CD4-positive, alpha-beta T cell treated with Interleukin-15 for 4 hours (primary cell): ENCODE measurements at regions not wholly inside any gene's neighbourhood (a gene's known extent, or its start where the extent isn't known, plus 50 kb on each side); places are given as distances from the start of the nearest gene placed in this dataset.
"Not testable (repeated sequence)": the region's sequence is repeated elsewhere in the genome, so short reads cannot be mapped to it uniquely, and the experiment has no call there.

ENCODE experiments used
- DNase-seq: peaks from one replicate; pipeline ENCODE4 v3.0.0-alpha.2; 2020; ENCODE audit warnings: low spot score

DNA sequence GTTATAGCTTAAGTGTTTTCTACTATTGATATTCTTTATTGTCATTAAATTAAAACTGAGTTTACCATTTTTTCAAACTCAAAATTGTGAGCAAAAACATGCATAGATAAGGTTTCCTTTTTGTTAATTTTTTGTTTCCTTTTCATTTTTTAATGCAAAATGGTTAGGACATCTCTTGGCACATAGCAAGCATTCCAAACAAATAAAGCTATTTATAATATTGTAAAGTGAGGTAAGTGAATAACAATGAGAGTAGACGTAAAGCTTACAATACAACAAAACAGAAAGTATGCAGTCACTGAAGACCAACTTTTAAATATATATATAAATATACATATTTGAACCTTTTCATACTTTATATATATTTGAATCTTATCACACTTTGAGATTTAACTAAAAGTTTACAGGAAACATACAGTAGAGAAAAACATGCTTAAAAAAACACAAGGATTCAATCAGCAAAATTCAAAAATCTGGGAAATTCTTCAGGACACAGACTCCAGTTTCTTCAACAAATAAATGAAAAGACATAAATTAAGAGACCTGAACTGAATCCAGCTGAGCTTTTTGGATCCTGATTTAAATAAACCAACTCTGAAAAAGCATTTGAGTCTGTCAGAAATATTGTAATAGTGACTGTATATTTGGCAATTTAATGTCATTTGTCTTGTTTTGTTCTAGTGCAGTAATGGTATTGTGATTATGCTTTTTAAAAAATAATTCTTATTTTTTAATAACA is 67.5 kb upstream of the SAMSN1 start:
- no peak for DNase-seq

DNA sequence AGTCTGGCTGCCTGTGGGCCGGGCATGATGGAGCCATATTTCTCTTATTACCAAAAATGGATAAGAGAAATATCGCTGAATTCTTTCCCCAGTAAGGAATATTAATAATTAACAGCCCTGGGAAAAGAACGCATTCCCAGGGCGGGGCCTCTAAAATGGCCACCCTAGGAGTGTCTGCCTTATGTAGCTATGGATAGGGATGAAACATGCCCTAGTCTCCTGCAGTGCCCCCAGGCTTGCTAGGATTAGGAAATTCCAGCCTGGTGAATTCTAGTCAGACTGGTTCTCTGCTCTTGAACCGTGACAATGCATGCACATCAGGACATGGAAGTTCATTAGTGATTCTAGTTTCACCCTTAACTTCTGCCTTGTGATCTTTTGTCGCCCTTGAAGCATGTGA is 64.0 kb upstream of the SAMSN1 start:
- DNase-seq: not testable (repeated sequence)

DNA sequence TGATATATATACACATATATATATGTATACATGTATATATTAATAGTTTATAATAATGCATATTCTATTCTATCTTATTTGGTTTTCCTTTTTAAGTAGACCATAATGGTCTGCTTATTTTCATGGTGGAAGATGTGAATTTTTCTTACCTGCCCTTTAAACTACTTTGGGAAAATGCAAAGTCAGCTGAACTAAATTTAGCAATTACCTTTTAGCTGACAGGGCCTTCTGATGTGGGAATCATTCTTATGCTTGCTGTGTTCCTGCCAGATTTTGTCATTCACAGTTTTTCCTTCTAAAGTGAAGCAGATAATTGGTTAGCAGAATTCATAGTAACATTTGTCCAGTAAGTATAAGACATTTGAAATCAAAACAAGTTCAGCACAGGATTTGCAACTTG is 63.2 kb upstream of the SAMSN1 start:
- DNase-seq: no peak

DNA sequence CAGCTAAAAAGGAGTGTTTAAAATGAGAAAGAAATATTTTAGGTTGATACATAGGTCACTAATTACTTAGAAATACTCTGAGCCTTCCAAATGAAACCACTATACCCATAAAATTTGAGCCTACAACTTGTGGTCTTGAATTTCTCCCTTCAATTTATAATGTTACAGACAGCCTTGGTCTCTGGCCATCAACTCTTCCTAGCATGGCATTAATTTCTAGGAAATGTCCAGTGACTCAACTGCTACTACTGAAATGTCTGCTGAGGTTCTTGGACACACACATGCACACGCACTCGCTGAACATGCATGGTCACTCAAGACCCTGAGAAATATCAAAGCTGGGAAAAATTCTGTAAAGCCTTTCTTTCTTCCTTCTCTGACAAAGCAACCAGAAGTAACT is 61.1 kb upstream of the SAMSN1 start:
- no peak for DNase-seq

DNA sequence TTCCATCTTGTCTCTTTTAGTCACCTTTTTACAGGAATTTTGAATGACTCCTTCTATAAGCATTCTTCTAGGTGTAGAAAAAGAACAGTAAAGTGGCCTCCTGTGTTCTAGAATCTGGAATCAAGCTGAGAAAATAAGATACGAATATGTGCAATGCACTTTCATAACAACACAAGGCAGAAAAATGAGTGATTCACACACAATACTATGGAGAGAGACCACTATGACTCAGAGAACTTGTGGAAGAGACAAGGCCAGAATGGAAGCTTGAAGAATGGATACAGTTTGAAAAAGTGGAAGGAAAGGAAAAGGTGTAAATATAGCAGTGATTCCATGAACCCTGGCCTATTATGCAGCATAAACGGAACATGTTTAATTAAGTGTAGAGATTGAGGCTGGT is 57.1 kb upstream of the SAMSN1 start:
- DNase-seq: no peak

DNA sequence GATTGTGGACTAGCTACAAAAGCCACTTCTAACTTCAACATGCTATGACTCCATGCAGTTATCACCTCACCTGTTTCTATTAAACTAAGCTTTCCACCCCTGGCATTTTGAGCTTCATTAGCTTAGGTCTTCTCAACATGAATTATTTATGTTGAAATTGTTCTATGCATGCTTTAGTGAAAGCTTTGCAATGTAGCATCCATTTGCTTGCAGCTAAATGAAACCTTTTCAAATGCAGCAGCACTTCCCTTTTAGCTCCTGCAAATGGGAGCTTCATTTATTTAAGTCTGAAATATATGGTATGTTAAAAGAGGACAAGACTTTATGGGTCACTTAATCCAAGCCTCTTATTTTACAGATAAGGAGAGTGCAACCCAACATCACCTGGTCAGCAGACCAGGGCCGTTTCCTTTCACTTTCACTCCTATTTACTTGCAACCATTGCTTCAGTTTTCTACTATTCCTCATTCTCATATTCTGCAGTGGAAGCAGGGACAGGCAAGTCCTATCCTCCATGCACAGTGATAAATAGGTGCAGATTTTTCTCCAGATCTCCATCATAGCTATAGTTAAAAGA is 56.4 kb upstream of the SAMSN1 start:
- DNase-seq: no peak

DNA sequence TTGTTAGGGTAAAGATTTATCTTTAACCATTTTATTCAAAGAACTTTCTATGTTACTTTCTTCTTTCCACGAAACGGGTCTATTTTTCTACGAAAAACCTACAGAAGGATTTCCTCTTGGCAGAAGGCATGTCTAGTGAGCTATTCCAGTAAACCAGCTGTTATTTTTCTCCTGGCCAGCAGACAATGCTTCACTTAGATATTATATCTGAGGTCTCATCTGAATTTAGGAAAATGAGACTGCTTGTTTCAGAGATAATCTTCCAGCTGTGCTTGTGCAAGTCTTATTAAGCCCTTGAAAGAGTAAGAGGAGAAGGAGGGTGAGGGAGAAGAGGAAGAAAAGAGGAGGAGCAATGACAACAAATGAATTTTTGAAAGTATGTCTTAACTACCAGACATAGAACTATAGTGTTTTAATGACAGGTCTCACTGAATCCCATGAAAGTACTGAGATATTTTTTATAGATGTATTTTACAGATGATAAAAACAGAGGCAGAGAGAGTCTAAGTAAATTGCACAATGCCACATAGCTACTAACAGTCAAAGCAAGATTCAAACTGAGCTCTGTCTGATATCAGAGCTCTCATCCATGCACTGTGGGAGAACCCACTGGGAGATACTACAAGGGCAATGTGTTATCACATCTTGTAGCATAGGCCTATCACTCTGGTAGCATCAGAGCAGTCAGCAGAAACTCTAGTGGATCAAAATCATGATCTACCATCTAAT is 54.6 kb upstream of the SAMSN1 start:
- no peak for DNase-seq

DNA sequence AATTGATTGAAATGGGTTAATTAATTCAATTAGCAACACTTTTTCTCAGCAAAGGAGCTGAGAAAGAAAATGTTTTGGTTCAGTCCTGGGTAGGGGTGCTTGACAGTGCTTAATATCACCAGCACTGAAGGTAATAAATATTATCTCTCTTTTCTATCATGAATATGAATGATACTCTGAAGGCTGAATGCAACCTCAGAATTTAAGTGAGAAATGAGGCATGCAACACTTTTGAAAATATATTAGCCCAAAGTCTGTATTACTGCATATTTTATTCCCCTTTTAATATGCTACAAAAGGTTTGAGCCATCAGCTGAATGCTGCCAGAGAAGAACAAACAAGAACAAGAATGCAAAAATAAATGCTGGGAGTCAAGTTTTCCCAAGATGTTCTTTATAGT is 52.0 kb upstream of the SAMSN1 start:
- DNase-seq: no peak
